ENCODE measurements at regions not wholly inside any gene's neighbourhood (a gene's known extent, or its start where the extent isn't known, plus 50 kb on each side); places are given as distances from the start of the nearest gene placed in this dataset.

DNA sequence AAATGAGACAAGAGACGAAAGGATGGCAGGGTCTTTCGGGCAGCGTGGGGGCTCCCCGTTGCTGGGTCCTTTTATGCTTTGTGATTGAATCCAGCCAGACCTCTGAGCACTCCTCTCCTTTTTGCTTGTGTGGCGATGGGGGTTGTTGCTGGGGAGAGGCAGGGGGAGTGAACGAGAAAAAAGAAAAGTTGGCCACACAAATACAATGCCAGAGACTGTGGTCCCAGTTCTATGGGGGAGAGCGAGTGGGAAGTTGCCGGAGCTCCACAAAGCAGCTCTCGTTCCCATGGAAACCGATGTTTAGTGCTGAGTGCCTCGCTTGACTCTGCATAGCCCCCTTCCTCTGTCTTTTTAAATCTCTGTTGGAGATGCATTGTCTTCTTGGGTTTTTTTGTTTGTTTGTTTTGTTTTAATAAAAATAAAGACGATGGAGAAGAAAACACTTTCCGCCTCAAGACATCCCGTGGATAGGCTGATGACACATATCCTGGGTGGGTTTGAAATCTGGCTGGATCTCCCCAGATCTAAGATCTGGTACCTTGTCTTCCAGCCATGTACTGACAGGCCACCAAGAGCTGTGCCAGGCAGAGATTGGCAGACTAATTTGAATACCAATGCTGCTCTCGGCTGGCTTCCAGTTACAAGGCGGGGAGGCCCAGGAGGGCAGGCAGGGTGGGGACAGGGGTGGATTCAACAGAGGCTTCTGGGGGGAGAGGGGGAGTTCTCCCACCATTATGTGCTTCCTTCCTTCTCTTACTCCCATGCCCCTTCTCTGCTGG lies 529.3 kb downstream of the QKI start:
- Mint-ChIP-seq H3K36me3 (no peaks in the 10 kb centered on the region), H3K27ac (no peak overlapping the region), H3K4me1 (peaks cover 2% of the 10 kb centered on the region), H3K27me3 (peaks cover 57% of the 10 kb centered on the region), H3K9me3 (no peaks in the 10 kb centered on the region), H3K4me3 (no peak overlapping the region)
- DNase-seq: no peak

DNA sequence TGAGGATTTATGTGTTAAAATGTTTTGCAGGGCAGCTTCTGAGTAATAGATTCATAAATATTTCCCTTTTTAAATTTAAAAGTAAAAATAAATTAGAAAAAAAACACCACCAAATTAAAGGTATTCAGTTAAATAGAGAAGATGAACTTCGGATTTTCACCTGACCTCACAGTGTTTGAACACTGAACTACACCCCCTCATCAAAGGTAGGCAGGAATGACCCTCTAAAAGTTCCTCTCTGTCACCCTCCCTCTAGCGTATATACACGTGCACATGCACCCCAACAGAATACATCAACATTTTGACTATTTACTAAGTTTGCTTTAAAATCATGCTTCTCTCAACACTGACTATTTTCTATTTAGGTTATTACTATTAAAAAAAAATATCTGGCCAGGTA lies 528.3 kb downstream of the QKI start:
- no peak overlapping the region for H3K4me3 Mint-ChIP-seq
- H3K36me3 Mint-ChIP-seq: no peaks in the 10 kb centered on the region
- no peak for DNase-seq
- H3K27me3 Mint-ChIP-seq: peaks cover 55% of the 10 kb centered on the region
- H3K27ac Mint-ChIP-seq: no peak overlapping the region
- no peaks in the 10 kb centered on the region for H3K9me3 Mint-ChIP-seq
- H3K4me1 Mint-ChIP-seq: peaks cover 2% of the 10 kb centered on the region

DNA sequence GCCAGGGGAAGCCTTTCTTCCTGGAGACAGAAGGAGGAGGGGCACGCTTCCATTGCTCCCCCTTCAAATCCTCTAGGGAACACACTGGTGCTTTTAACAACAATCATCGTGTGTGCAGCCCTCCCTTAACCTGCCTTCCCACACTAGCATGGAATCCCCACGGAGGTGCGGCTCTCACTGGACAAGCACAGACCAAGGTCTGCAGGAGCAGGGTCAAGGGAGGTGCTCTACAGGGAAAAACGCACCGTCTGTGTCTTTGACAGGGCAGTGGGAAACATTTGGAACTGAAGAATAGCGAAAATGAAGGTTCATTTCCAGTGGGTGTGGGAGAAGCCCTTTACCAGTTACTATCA lies 527.1 kb downstream of the QKI start:
- peaks cover 2% of the 10 kb centered on the region for H3K4me1 Mint-ChIP-seq
- H3K27ac Mint-ChIP-seq: no peak overlapping the region
- no peak for DNase-seq
- peaks cover 60% of the 10 kb centered on the region for H3K27me3 Mint-ChIP-seq
- H3K4me3 Mint-ChIP-seq: no peak overlapping the region
- no peaks in the 10 kb centered on the region for H3K9me3 Mint-ChIP-seq
- H3K36me3 Mint-ChIP-seq: no peaks in the 10 kb centered on the region

- Mint-ChIP-seq H3K9me3 (no peaks in the 10 kb centered on the region), H3K4me1 (peaks cover 2% of the 10 kb centered on the region), H3K27ac (no peak overlapping the region), H3K36me3 (no peaks in the 10 kb centered on the region), H3K27me3 (peaks cover 56% of the 10 kb centered on the region), H3K4me3 (no peak overlapping the region)
- DNase-seq: no peak
Observed at GRCh38 chr6:163940705-163941623, 526.4 kb downstream of the QKI start.

GRCh38 chr6:163937071-163937470 lies 522.6 kb downstream of the QKI start:
- DNase-seq: no peak
- H3K4me3 Mint-ChIP-seq: no peak overlapping the region
- H3K9me3 Mint-ChIP-seq: no peaks in the 10 kb centered on the region
- H3K36me3 Mint-ChIP-seq: no peaks in the 10 kb centered on the region
- H3K4me1 Mint-ChIP-seq: no peaks in the 10 kb centered on the region
- no peak overlapping the region for H3K27ac Mint-ChIP-seq
- H3K27me3 Mint-ChIP-seq: peaks cover 42% of the 10 kb centered on the region

DNA sequence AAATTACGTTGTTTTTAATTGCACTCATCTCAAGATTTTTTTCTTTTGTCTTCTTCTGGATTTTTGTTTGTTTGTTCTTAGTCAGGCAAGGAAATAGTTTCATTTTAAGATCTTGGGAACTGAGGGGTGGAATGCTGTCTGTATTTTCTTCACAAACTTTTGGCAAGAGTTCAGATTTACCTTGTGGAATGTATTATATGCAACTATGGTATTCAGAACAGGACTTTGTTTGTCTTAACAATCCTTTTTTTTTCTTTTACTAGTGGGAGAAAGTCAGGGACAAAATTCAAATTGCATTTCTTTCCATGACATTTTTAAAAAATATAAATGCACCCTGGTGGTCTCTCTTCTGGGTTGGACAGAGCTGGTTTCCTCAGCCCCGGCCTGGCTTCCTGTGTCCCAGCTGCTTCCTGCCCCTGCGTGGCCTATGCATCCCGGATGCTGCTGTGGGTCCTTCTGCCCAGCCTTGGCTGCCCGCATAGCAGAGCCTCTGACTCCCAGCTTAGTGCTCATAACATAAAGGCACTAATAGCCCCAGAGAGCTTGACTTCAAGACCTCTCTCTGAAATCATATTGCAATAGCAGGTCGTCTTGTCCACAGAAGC lies 520.7 kb downstream of the QKI start:
- DNase-seq: no peak
- Mint-ChIP-seq H3K36me3 (no peaks in the 10 kb centered on the region), H3K4me1 (no peaks in the 10 kb centered on the region), H3K4me3 (no peak overlapping the region), H3K27ac (no peak overlapping the region), H3K27me3 (peaks cover 27% of the 10 kb centered on the region), H3K9me3 (no peaks in the 10 kb centered on the region)

- Mint-ChIP-seq H3K4me3 (no peak overlapping the region), H3K27me3 (peaks cover 10% of the 10 kb centered on the region), H3K9me3 (no peaks in the 10 kb centered on the region), H3K36me3 (no peaks in the 10 kb centered on the region), H3K27ac (no peak overlapping the region), H3K4me1 (no peaks in the 10 kb centered on the region)
- no peak for DNase-seq
Observed at GRCh38 chr6:163930012-163930411, 515.5 kb downstream of the QKI start.

DNA sequence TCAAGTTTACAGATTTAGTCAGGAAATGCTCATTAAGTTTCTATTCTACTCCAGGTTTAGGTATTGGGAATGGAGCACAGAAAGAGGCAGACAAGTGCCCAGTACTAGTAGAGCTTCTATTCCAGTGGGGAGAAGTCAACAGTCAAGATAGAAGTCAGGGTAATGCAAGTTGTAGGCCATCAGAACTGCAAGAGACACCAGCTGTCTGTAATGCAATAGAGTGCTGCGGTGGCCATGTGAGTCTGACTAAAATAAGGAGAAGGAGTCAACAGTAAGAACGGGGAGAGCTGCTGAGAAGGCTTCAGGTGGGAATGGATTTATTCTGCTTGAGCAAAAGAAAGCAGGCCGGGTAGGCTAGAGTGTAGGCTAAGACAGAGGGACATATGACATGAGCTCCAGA lies 515.0 kb downstream of the QKI start:
- no peaks in the 10 kb centered on the region for H3K4me1 Mint-ChIP-seq
- H3K4me3 Mint-ChIP-seq: no peak overlapping the region
- H3K36me3 Mint-ChIP-seq: no peaks in the 10 kb centered on the region
- DNase-seq: no peak
- H3K27ac Mint-ChIP-seq: no peak overlapping the region
- no peaks in the 10 kb centered on the region for H3K9me3 Mint-ChIP-seq
- peaks cover 6% of the 10 kb centered on the region for H3K27me3 Mint-ChIP-seq

DNA sequence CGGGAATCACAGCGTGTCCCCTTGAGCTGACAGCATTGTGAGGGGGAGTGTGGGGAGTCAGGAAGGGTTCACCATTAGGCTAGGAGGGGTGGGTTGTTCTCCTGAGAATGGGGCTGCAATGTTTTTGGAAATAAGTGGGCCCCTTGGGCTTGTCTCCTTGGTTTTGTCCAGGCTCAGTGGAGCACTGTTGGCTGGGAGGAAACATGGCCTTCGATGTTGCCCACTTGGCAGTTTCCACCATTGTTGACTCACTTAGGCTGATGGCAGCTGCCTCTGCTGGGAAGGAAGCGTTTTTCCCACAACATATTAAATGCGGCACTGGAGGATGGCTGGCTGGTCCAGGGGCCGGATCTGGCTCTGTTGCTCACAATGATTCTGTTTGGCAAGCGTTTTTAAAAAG lies 512.1 kb downstream of the QKI start:
- no peaks in the 10 kb centered on the region for H3K9me3 Mint-ChIP-seq
- no peak overlapping the region for H3K27ac Mint-ChIP-seq
- no peak for DNase-seq
- H3K27me3 Mint-ChIP-seq: no peaks in the 10 kb centered on the region
- H3K4me3 Mint-ChIP-seq: no peak overlapping the region
- H3K4me1 Mint-ChIP-seq: no peaks in the 10 kb centered on the region
- no peaks in the 10 kb centered on the region for H3K36me3 Mint-ChIP-seq

GRCh38 chr6:163925839-163926238 lies 511.3 kb downstream of the QKI start:
- Mint-ChIP-seq H3K9me3 (no peaks in the 10 kb centered on the region), H3K4me1 (no peaks in the 10 kb centered on the region), H3K27ac (no peak overlapping the region), H3K4me3 (no peak overlapping the region), H3K36me3 (no peaks in the 10 kb centered on the region), H3K27me3 (no peaks in the 10 kb centered on the region)
- DNase-seq: no peak

- H3K4me1 Mint-ChIP-seq: no peaks in the 10 kb centered on the region
- DNase-seq: no peak
- no peaks in the 10 kb centered on the region for H3K36me3 Mint-ChIP-seq
- H3K4me3 Mint-ChIP-seq: no peak overlapping the region
- H3K27ac Mint-ChIP-seq: no peak overlapping the region
- no peaks in the 10 kb centered on the region for H3K9me3 Mint-ChIP-seq
- no peaks in the 10 kb centered on the region for H3K27me3 Mint-ChIP-seq
Observed at GRCh38 chr6:163923658-163924411, 509.3 kb downstream of the QKI start.

- no peaks in the 10 kb centered on the region for H3K27me3 Mint-ChIP-seq
- no peak overlapping the region for H3K4me3 Mint-ChIP-seq
- no peak overlapping the region for H3K27ac Mint-ChIP-seq
- H3K36me3 Mint-ChIP-seq: no peaks in the 10 kb centered on the region
- DNase-seq: no peak
- no peaks in the 10 kb centered on the region for H3K4me1 Mint-ChIP-seq
- H3K9me3 Mint-ChIP-seq: no peaks in the 10 kb centered on the region
Observed at GRCh38 chr6:163922562-163922961, 508.0 kb downstream of the QKI start.

DNA sequence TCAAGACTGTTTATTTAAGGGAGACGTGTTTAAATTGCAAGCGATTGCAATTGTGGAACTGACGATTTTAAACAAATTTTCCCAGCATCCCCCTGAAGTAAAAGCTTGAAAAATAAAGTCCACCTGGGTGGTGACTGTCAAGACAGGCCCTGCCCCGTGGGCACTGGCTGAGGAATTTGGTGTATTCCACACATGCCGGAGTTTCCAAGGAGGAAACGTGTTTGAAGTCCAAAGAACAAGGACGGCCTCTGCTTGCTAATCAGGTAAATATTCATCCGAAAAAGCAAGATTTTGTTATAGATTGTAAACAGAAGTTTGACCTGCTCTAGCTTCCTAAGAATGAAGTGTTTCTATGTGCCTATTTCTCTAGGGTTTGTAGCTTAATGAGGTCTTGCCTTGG lies 505.1 kb downstream of the QKI start:
- Mint-ChIP-seq H3K36me3 (no peaks in the 10 kb centered on the region), H3K9me3 (no peaks in the 10 kb centered on the region), H3K27me3 (no peaks in the 10 kb centered on the region), H3K27ac (no peak overlapping the region), H3K4me1 (no peaks in the 10 kb centered on the region), H3K4me3 (no peak overlapping the region)
- no peak for DNase-seq

- DNase-seq: no peak
- no peak overlapping the region for H3K4me3 Mint-ChIP-seq
- H3K4me1 Mint-ChIP-seq: no peaks in the 10 kb centered on the region
- H3K27me3 Mint-ChIP-seq: no peaks in the 10 kb centered on the region
- H3K27ac Mint-ChIP-seq: no peak overlapping the region
- no peaks in the 10 kb centered on the region for H3K36me3 Mint-ChIP-seq
- no peaks in the 10 kb centered on the region for H3K9me3 Mint-ChIP-seq
Observed at GRCh38 chr6:163916315-163917081, 502.0 kb downstream of the QKI start.

Measured in activated naive CD8-positive, alpha-beta T cell treated with anti-CD3 and anti-CD28 coated beads for 36 hours (primary cell).